Stimulated activated CD4-positive, alpha-beta T cell treated with anti-CD3 and anti-CD28 coated beads, Interleukin-2, amount 100 ng/mL, for 24 hours (primary cell): ENCODE measurements at regions not wholly inside any gene's neighbourhood (a gene's known extent, or its start where the extent isn't known, plus 50 kb on each side); places are given as distances from the start of the nearest gene placed in this dataset.
"Not testable (repeated sequence)": the region's sequence is repeated elsewhere in the genome, so short reads cannot be mapped to it uniquely, and the experiment has no call there.

ENCODE experiments used
- DNase-seq, 2 donors: peaks; one replicate each; pipeline ENCODE4 v3.0.0-alpha.2; 2020

- no peak for DNase-seq
Measured at GRCh38 chr3:87706176-87706575, 352.6 kb downstream of the CGGBP1 start.

- no peak for DNase-seq
Measured at GRCh38 chr3:87702600-87702999, 356.2 kb downstream of the CGGBP1 start.

GRCh38 chr3:87696124-87697013, 362.4 kb downstream of the CGGBP1 start:
- no peak for DNase-seq

GRCh38 chr3:87694678-87695077, 364.1 kb downstream of the CGGBP1 start:
- no peak for DNase-seq

GRCh38 chr3:87691109-87691508, 367.7 kb downstream of the CGGBP1 start:
- DNase-seq, result no peak

GRCh38 chr3:87678984-87679660, 379.7 kb downstream of the CGGBP1 start:
- DNase-seq, result not testable (repeated sequence)

- peak in 1 of 2 donors; percentile 5 for DNase-seq
Measured at GRCh38 chr3:87674397-87675161, 384.2 kb downstream of the CGGBP1 start.

- no peak for DNase-seq
Measured at GRCh38 chr3:87673132-87673531, 385.7 kb downstream of the CGGBP1 start.

- no peak for DNase-seq
Measured at GRCh38 chr3:87654184-87654583, 377.8 kb upstream of the POU1F1 start.

- not testable (repeated sequence) for DNase-seq
Measured at GRCh38 chr3:87653138-87653537, 376.8 kb upstream of the POU1F1 start.

GRCh38 chr3:87634426-87634825, 358.0 kb upstream of the POU1F1 start:
- DNase-seq, result no peak

GRCh38 chr3:87627316-87627715, 350.9 kb upstream of the POU1F1 start:
- no peak for DNase-seq

GRCh38 chr3:87626546-87626945, 350.2 kb upstream of the POU1F1 start:
- no peak for DNase-seq

GRCh38 chr3:87625876-87626275, 349.5 kb upstream of the POU1F1 start:
- no peak for DNase-seq

- no peak for DNase-seq
Measured at GRCh38 chr3:87624860-87625259, 348.5 kb upstream of the POU1F1 start.

GRCh38 chr3:87621667-87622066, 345.3 kb upstream of the POU1F1 start:
- DNase-seq, result no peak

GRCh38 chr3:87615506-87615905, 339.1 kb upstream of the POU1F1 start:
- DNase-seq, result no peak

- DNase-seq, result no peak
Measured at GRCh38 chr3:87614998-87615397, 338.6 kb upstream of the POU1F1 start.

- DNase-seq, result no peak
Measured at GRCh38 chr3:87607234-87607633, 330.9 kb upstream of the POU1F1 start.

- no peak for DNase-seq
Measured at GRCh38 chr3:87595798-87596197, 319.4 kb upstream of the POU1F1 start.

- DNase-seq, result no peak
Measured at GRCh38 chr3:87581240-87581639, 304.9 kb upstream of the POU1F1 start.

GRCh38 chr3:87576752-87577151, 300.4 kb upstream of the POU1F1 start:
- no peak for DNase-seq

- DNase-seq, result no peak
Measured at GRCh38 chr3:87575550-87575949, 299.2 kb upstream of the POU1F1 start.
